T-cell (primary cell): ENCODE measurements at regions not wholly inside any gene's neighbourhood (a gene's known extent, or its start where the extent isn't known, plus 50 kb on each side); places are given as distances from the start of the nearest gene placed in this dataset.

Experiments
- ATAC-seq, 4 experiments: fragments of 200-7000 bp in 3 of 4; fragments of 150-1000 bp in 1 of 4; cut with Tn5 transposase; replicated peaks in 1 of 4; 1 replicate in 3 of 4; 2 replicates in 1 of 4; pipeline ENCODE4 v1.10.0; 2021; ENCODE audit warnings: moderate library complexity in 3 of 4, mild to moderate bottlenecking in 2 of 4, moderate number of reproducible peaks in 1 of 4
- CTCF ChIA-PET, 2 donors: fragments of 300-600 bp; sonication (Branson Sonifier 250); formaldehyde crosslinking; loops; one replicate each; lab custom pipeline; 2022; ENCODE audit warnings: antibody characterized with exemption in 2 of 2; lab: Charles Lee
- POLR2A ChIA-PET, 2 donors: fragments of 300-600 bp; sonication (Branson Sonifier 250); formaldehyde crosslinking; loops; one replicate each; lab custom pipeline; 2022; ENCODE audit warnings: antibody characterized with exemption in 2 of 2; lab: Charles Lee
- DNase-seq, 35 experiments: peaks; one replicate each; pipeline versions ENCODE4 v3.0.0 to v3.0.0-alpha.2; 2013 to 2023
- H3K27ac ChIP-seq: one replicate; pipeline ENCODE4 v1.5.1; 2013; ENCODE audit warnings: low read length
- H3K27me3 ChIP-seq, 2 experiments: replicated peaks in 1 of 2; 1 replicate in 1 of 2; 2 replicates in 1 of 2; pipeline versions ENCODE4 v1.6.1 to v1.7.0; 2013; ENCODE audit warnings: low read length in 1 of 2, mixed read lengths in 1 of 2; ENCODE audit not compliant: control insufficient read depth in 2 of 2, insufficient read depth in 2 of 2; ENCODE audit errors: extremely low read depth in 1 of 2
- H3K36me3 ChIP-seq, 2 donors: 1 replicate in 1 of 2; 2 replicates in 1 of 2; pipeline versions ENCODE4 v1.6.1 to v1.7.0; 2013; ENCODE audit warnings: low read length in 1 of 2; ENCODE audit not compliant: control insufficient read depth in 2 of 2, insufficient read depth in 1 of 2; ENCODE audit errors: extremely low read depth in 1 of 2
- H3K4me1 ChIP-seq, 2 experiments: 1 replicate in 1 of 2; 2 replicates in 1 of 2; pipeline versions ENCODE4 v1.6.1 to v1.7.0; 2013; ENCODE audit warnings: low read length in 2 of 2, mixed read lengths in 1 of 2; ENCODE audit not compliant: insufficient read depth in 2 of 2, control insufficient read depth in 1 of 2; ENCODE audit errors: extremely low read depth in 1 of 2
- H3K4me3 ChIP-seq, 2 donors: 1 replicate in 1 of 2; 2 replicates in 1 of 2; pipeline versions ENCODE4 v1.5.1 to v1.7.0; 2013; ENCODE audit warnings: mild to moderate bottlenecking in 2 of 2, low read length in 1 of 2, moderate library complexity in 1 of 2; ENCODE audit not compliant: control insufficient read depth in 1 of 2; ENCODE audit errors: extremely low read depth in 1 of 2
- H3K9me3 ChIP-seq: 2 replicates; pipeline ENCODE4 v1.7.0; 2013
- H3K27ac Mint-ChIP-seq, 2 donors: one replicate each; pipeline ENCODE4 v1.8.0; 2020 to 2021; ENCODE audit warnings: mild to moderate bottlenecking in 2 of 2, mixed read lengths in 2 of 2
- H3K27me3 Mint-ChIP-seq, 2 donors: one replicate each; pipeline ENCODE4 v1.8.0; 2021 to 2022; ENCODE audit warnings: mixed read lengths in 2 of 2
- H3K36me3 Mint-ChIP-seq: one replicate; pipeline ENCODE4 v1.8.0; 2021; ENCODE audit warnings: mixed read lengths
- H3K4me1 Mint-ChIP-seq, 3 donors: one replicate each; pipeline ENCODE4 v1.8.0; 2020 to 2022; ENCODE audit warnings: mixed read lengths in 3 of 3, mild to moderate bottlenecking in 1 of 3
- H3K4me3 Mint-ChIP-seq, 3 donors: one replicate each; pipeline ENCODE4 v1.8.0; 2020 to 2022; ENCODE audit warnings: mild to moderate bottlenecking in 3 of 3, mixed read lengths in 3 of 3, moderate library complexity in 3 of 3
- H3K9me3 Mint-ChIP-seq, 3 donors: one replicate each; pipeline ENCODE4 v1.8.0; 2020 to 2022; ENCODE audit warnings: mixed read lengths in 3 of 3
- WGBS: methylation state at CpG from one replicate; pipeline ENCODE4 v1.1.5; 2013; ENCODE audit warnings: missing lambda C conversion rate; ENCODE audit not compliant: insufficient coverage; 5-methylcytosine and 5-hydroxymethylcytosine counted together

GRCh38 chr4:163758032-163758431, 263.5 kb downstream of the TMA16 start:
- H3K4me3 ChIP-seq = no peak overlapping the region

GRCh38 chr4:163762741-163763140, 268.3 kb downstream of the TMA16 start:
- Mint-ChIP-seq H3K9me3 (no peaks in the 10 kb centered on the region), H3K36me3 (no peaks in the 10 kb centered on the region), H3K27ac (no peak overlapping the region), H3K27me3 (peaks cover 0 to 5% of the 10 kb centered on the region in 2 donors), H3K4me1 (no peaks in the 10 kb centered on the region), H3K4me3 (no peak overlapping the region)
- no peak overlapping the region for H3K27ac ChIP-seq
- CTCF ChIA-PET = no interaction called here
- H3K27me3 ChIP-seq = no peaks in the 10 kb centered on the region
- DNase-seq (no peak), ATAC-seq (no peak)
- POLR2A ChIA-PET = no interaction called here
- H3K36me3 ChIP-seq = no peaks in the 10 kb centered on the region
- H3K4me1 ChIP-seq = no peaks in the 10 kb centered on the region
- H3K4me3 ChIP-seq = no peak overlapping the region
- no peaks in the 10 kb centered on the region for H3K9me3 ChIP-seq
- WGBS = no CpG with 5 or more reads among the region's 1 CpG

More at GRCh38 chr4:163758032-163758431, 263.5 kb downstream of the TMA16 start:
- H3K36me3 ChIP-seq = no peaks in the 10 kb centered on the region
- Mint-ChIP-seq H3K27ac (no peak overlapping the region), H3K9me3 (no peaks in the 10 kb centered on the region), H3K36me3 (no peaks in the 10 kb centered on the region), H3K27me3 (peaks cover 0 to 3% of the 10 kb centered on the region in 2 donors), H3K4me1 (peaks cover 0 to 4% (median 2%) of the 10 kb centered on the region in 3 donors), H3K4me3 (no peak overlapping the region)
- DNase-seq = no peak
- ATAC-seq = no peak
- no peaks in the 10 kb centered on the region for H3K9me3 ChIP-seq
- H3K27me3 ChIP-seq = no peaks in the 10 kb centered on the region
- no peaks in the 10 kb centered on the region for H3K4me1 ChIP-seq
- H3K27ac ChIP-seq = no peak overlapping the region
- ChIA-PET CTCF (interaction anchor here (0.5 to 1.8 kb wide), 5 partner anchors 10 to 214 kb away, joined by 3 to 5 read pairs (median 3); no protein-coding TSS in a partner anchor), POLR2A (no interaction called here)
- WGBS = no CpG with 5 or more reads among the region's 1 CpG

GRCh38 chr4:163764569-163764968, 270.1 kb downstream of the TMA16 start:
- CTCF ChIA-PET = no interaction called here
- peaks cover 0 to 5% of the 10 kb centered on the region in 2 donors for H3K27me3 Mint-ChIP-seq
- H3K36me3 ChIP-seq = no peaks in the 10 kb centered on the region
- POLR2A ChIA-PET = no interaction called here
- ATAC-seq = no peak
- H3K27me3 ChIP-seq = no peaks in the 10 kb centered on the region
- no peaks in the 10 kb centered on the region for H3K4me1 ChIP-seq
- DNase-seq = no peak
- no peaks in the 10 kb centered on the region for H3K9me3 ChIP-seq
- no peak overlapping the region for H3K4me3 ChIP-seq
- no peaks in the 10 kb centered on the region for H3K36me3 Mint-ChIP-seq
- H3K27ac ChIP-seq = no peak overlapping the region
- no CpG with 5 or more reads among the region's 2 CpGs for WGBS
- H3K27ac Mint-ChIP-seq = no peak overlapping the region
- H3K4me3 Mint-ChIP-seq = no peak overlapping the region
- H3K4me1 Mint-ChIP-seq = no peaks in the 10 kb centered on the region
- no peaks in the 10 kb centered on the region for H3K9me3 Mint-ChIP-seq

GRCh38 chr4:163768014-163768413, 273.5 kb downstream of the TMA16 start:
- Histone ChIP-seq H3K27ac (no peak overlapping the region), H3K4me1 (no peaks in the 10 kb centered on the region)
- no peak for ATAC-seq

GRCh38 chr4:163772238-163772637, 277.7 kb downstream of the TMA16 start:
- no peak overlapping the region for H3K27ac Mint-ChIP-seq
- no peaks in the 10 kb centered on the region for H3K4me1 Mint-ChIP-seq
- POLR2A ChIA-PET = no interaction called here
- Histone ChIP-seq H3K27me3 (no peaks in the 10 kb centered on the region), H3K9me3 (no peaks in the 10 kb centered on the region), H3K27ac (no peak overlapping the region), H3K4me1 (no peaks in the 10 kb centered on the region), H3K36me3 (no peaks in the 10 kb centered on the region), H3K4me3 (no peak overlapping the region)
- peaks cover 0 to 9% of the 10 kb centered on the region in 2 donors for H3K27me3 Mint-ChIP-seq
- H3K9me3 Mint-ChIP-seq = no peaks in the 10 kb centered on the region
- 67% methylated on average over 1 of the region's 1 CpG for WGBS
- DNase-seq (no peak), ATAC-seq (no peak)
- CTCF ChIA-PET = no interaction called here
- H3K36me3 Mint-ChIP-seq = no peaks in the 10 kb centered on the region
- no peak overlapping the region for H3K4me3 Mint-ChIP-seq

More at GRCh38 chr4:163768014-163768413, 273.5 kb downstream of the TMA16 start:
- ChIA-PET POLR2A (no interaction called here), CTCF (no interaction called here)
- no peak for DNase-seq
- H3K4me3 Mint-ChIP-seq = no peak overlapping the region
- Histone ChIP-seq H3K36me3 (no peaks in the 10 kb centered on the region), H3K4me3 (no peak overlapping the region), H3K27me3 (no peaks in the 10 kb centered on the region), H3K9me3 (no peaks in the 10 kb centered on the region)
- peaks cover 0 to 5% of the 10 kb centered on the region in 2 donors for H3K27me3 Mint-ChIP-seq
- H3K9me3 Mint-ChIP-seq = no peaks in the 10 kb centered on the region
- WGBS = no CpG with 5 or more reads among the region's 3 CpGs
- H3K4me1 Mint-ChIP-seq = no peaks in the 10 kb centered on the region
- H3K27ac Mint-ChIP-seq = no peak overlapping the region
- H3K36me3 Mint-ChIP-seq = no peaks in the 10 kb centered on the region

GRCh38 chr4:163773940-163774339, 279.4 kb downstream of the TMA16 start:
- no peak overlapping the region for H3K4me3 ChIP-seq
- Mint-ChIP-seq H3K27ac (no peak overlapping the region), H3K9me3 (no peaks in the 10 kb centered on the region), H3K4me3 (no peak overlapping the region), H3K4me1 (no peaks in the 10 kb centered on the region), H3K36me3 (no peaks in the 10 kb centered on the region), H3K27me3 (peaks cover 0 to 9% of the 10 kb centered on the region in 2 donors)
- no peaks in the 10 kb centered on the region for H3K27me3 ChIP-seq
- no peaks in the 10 kb centered on the region for H3K36me3 ChIP-seq
- CTCF ChIA-PET = interaction anchor here in 1 of 2 donors (0.7 kb wide), 1 partner anchor 375 kb away, joined by 4 read pairs; no protein-coding TSS in a partner anchor
- no peak for DNase-seq
- no peak overlapping the region for H3K27ac ChIP-seq
- no peaks in the 10 kb centered on the region for H3K9me3 ChIP-seq
- ATAC-seq = no peak
- H3K4me1 ChIP-seq = no peaks in the 10 kb centered on the region
- POLR2A ChIA-PET = interaction anchor here in 1 of 2 donors (0.6 kb wide), 2 partner anchors 715 to 1003 kb away, joined by 3 read pairs; no protein-coding TSS in a partner anchor

- Mint-ChIP-seq H3K4me1 (no peaks in the 10 kb centered on the region), H3K27me3 (peaks cover 2 to 9% of the 10 kb centered on the region in 2 donors), H3K27ac (no peak overlapping the region), H3K4me3 (no peak overlapping the region), H3K9me3 (no peaks in the 10 kb centered on the region), H3K36me3 (no peaks in the 10 kb centered on the region)
- no CpG with 5 or more reads among the region's 1 CpG for WGBS
- Histone ChIP-seq H3K4me1 (no peaks in the 10 kb centered on the region), H3K36me3 (no peaks in the 10 kb centered on the region), H3K4me3 (no peak overlapping the region), H3K27me3 (no peaks in the 10 kb centered on the region), H3K9me3 (no peaks in the 10 kb centered on the region), H3K27ac (no peak overlapping the region)
- POLR2A ChIA-PET = no interaction called here
- CTCF ChIA-PET = no interaction called here
- DNase-seq = no peak
- ATAC-seq = no peak
Measured at GRCh38 chr4:163776957-163777356, 282.5 kb downstream of the TMA16 start.
